ENCODE measurements at regions not wholly inside any gene's neighbourhood (a gene's known extent, or its start where the extent isn't known, plus 50 kb on each side); places are given as distances from the start of the nearest gene placed in this dataset.

- TF ChIP-seq, protein P1, sequence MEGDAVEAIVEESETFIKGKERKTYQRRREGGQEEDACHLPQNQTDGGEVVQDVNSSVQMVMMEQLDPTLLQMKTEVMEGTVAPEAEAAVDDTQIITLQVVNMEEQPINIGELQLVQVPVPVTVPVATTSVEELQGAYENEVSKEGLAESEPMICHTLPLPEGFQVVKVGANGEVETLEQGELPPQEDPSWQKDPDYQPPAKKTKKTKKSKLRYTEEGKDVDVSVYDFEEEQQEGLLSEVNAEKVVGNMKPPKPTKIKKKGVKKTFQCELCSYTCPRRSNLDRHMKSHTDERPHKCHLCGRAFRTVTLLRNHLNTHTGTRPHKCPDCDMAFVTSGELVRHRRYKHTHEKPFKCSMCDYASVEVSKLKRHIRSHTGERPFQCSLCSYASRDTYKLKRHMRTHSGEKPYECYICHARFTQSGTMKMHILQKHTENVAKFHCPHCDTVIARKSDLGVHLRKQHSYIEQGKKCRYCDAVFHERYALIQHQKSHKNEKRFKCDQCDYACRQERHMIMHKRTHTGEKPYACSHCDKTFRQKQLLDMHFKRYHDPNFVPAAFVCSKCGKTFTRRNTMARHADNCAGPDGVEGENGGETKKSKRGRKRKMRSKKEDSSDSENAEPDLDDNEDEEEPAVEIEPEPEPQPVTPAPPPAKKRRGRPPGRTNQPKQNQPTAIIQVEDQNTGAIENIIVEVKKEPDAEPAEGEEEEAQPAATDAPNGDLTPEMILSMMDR (IDR thresholded peaks at IDR 0.05; ENCODE audit: low read depth, low read length, missing control alignments), result no peak
- Histone ChIP-seq H3K4me3 (ENCODE audit: low read depth, low read length) (no peak overlapping the region), H3K36me3 (replicated peaks) (no peaks in the 10 kb centered on the region), H3K27ac (no peak overlapping the region), H3K27me3 (replicated peaks) (no peaks in the 10 kb centered on the region)
- in situ Hi-C loops (cut with HindIII; ENCODE audit: low pct_ligation_motif_present, low sequenced_read_pairs), result loop anchor here (25.0 kb wide), 1 partner anchor 749 kb away; the partner anchor contains the start of gene FOXC1
- DNase-seq, result no peak
Observed at GRCh38 chr6:2361195-2361594, 115.8 kb upstream of the GMDS start.

DNA sequence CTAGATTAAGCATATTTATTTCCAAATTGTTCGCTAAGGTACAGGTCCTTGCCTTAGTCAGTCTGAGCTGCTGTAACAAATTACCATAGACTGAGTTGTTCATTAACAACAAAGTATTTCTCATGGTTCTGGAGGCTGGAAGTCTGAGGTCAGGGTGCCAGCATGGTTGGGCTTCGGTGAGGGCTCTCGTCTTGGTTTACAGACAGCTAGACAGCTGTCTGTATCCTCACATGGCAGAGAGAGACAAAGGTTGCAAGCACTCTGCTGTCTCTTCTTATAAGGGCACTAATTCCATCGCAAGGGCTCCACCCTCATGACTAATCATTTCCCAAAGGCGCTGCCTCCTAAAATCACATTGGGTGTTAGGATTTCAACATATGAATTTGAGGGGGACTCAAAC is 115.3 kb upstream of the GMDS start:
- TF ChIP-seq, protein P1 (IDR thresholded peaks at IDR 0.05; ENCODE audit: low read depth, low read length, missing control alignments), result no peak
- in situ Hi-C loops (cut with HindIII; ENCODE audit: low pct_ligation_motif_present, low sequenced_read_pairs), result loop anchor here (25.0 kb wide), 1 partner anchor 748 kb away; the partner anchor contains the start of gene FOXC1
- no peak for DNase-seq
- H3K27ac ChIP-seq, result no peak overlapping the region
- no peaks in the 10 kb centered on the region for H3K27me3 ChIP-seq (replicated peaks)
- no peaks in the 10 kb centered on the region for H3K36me3 ChIP-seq (replicated peaks)
- H3K4me3 ChIP-seq (ENCODE audit: low read depth, low read length), result no peak overlapping the region

GRCh38 chr6:2360126-2360525 is 114.7 kb upstream of the GMDS start:
- no peak overlapping the region for H3K27ac ChIP-seq
- TF ChIP-seq, protein P1 (IDR thresholded peaks at IDR 0.05; ENCODE audit: low read depth, low read length, missing control alignments), result no peak
- no peaks in the 10 kb centered on the region for H3K36me3 ChIP-seq (replicated peaks)
- H3K27me3 ChIP-seq (replicated peaks), result no peaks in the 10 kb centered on the region
- H3K4me3 ChIP-seq (ENCODE audit: low read depth, low read length), result no peak overlapping the region
- in situ Hi-C loops (cut with HindIII; ENCODE audit: low pct_ligation_motif_present, low sequenced_read_pairs), result loop anchor here (25.0 kb wide), 1 partner anchor 748 kb away; the partner anchor contains the start of gene FOXC1
- no peak for DNase-seq

DNA sequence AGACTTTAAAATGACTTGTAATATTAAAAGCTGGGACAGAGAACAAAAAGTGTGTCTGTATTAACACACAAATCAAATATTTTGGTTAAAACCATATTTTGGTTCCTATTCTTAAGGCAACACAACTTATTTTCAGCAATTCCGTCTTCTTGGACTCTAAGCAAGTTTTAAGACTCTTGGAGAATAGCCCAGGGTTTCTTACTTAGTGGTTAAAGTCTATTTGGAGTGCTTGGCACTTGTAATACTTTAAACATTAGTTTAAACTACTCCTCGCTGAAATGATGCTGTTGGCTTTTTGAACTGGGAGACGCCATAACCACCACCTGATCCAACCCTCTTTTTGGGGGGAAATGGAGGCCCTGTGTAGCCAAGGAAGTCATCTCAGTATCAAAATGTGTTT is 109.7 kb upstream of the GMDS start:
- H3K4me3 ChIP-seq (ENCODE audit: low read depth, low read length), result no peak overlapping the region
- no peak for DNase-seq

DNA sequence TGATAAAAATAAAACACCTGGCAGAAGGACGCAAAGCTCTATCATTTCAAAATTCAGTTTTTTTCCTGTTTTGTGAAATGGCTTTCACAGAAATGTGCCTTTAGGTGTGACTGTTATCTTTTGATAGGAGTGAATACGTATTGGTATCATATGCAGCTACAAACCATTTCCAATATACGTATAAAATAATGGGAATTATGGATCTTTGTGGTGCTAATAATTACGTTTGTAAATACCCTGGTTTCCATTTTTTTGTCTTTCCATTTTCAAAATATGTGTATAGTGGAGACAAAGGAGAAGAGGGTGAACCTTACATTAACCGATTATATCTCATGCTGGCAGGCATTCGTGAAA is 108.7 kb upstream of the GMDS start:
- H3K27me3 ChIP-seq (replicated peaks), result no peaks in the 10 kb centered on the region
- H3K4me3 ChIP-seq (ENCODE audit: low read depth, low read length), result no peak overlapping the region
- no peaks in the 10 kb centered on the region for H3K36me3 ChIP-seq (replicated peaks)
- TF ChIP-seq, protein P1 (IDR thresholded peaks at IDR 0.05; ENCODE audit: low read depth, low read length, missing control alignments), result no peak
- H3K27ac ChIP-seq, result no peak overlapping the region
- in situ Hi-C loops (cut with HindIII; ENCODE audit: low pct_ligation_motif_present, low sequenced_read_pairs), result loop anchor here (25.0 kb wide), 1 partner anchor 742 kb away; the partner anchor contains the start of gene FOXC1
- no peak for DNase-seq

More for the DNA sequence above, 109.7 kb upstream of the GMDS start:
- H3K27ac ChIP-seq, result no peak overlapping the region
- TF ChIP-seq, protein P1 (IDR thresholded peaks at IDR 0.05; ENCODE audit: low read depth, low read length, missing control alignments), result no peak
- in situ Hi-C loops (cut with HindIII; ENCODE audit: low pct_ligation_motif_present, low sequenced_read_pairs), result loop anchor here (25.0 kb wide), 1 partner anchor 743 kb away; the partner anchor contains the start of gene FOXC1
- H3K36me3 ChIP-seq (replicated peaks), result no peaks in the 10 kb centered on the region
- no peaks in the 10 kb centered on the region for H3K27me3 ChIP-seq (replicated peaks)
